Uterus (tissue), 2 donors: ENCODE measurements at regions not wholly inside any gene's neighbourhood (a gene's known extent, or its start where the extent isn't known, plus 50 kb on each side); places are given as distances from the start of the nearest gene placed in this dataset.

Experiments used
- POLR2A ChIP-seq, 2 donors: fragments of 450-650 bp; IDR thresholded peaks; one replicate each; pipeline ENCODE4 v1.6.1; 2016; ENCODE audit warnings: antibody characterized with exemption in 2 of 2, mild to moderate bottlenecking in 1 of 2, moderate library complexity in 1 of 2
- TF ChIP-seq, protein P1 (sequence below), 4 experiments: fragments of 200-600 bp in 2 of 4; fragments of 450-650 bp in 2 of 4; sonication (generic) in 2 of 4; IDR thresholded peaks; one replicate each; pipeline ENCODE4 v1.5.1; 2016 to 2019; ENCODE audit warnings: antibody characterized with exemption in 4 of 4, mild to moderate bottlenecking in 2 of 4, moderate library complexity in 1 of 4

DNA sequence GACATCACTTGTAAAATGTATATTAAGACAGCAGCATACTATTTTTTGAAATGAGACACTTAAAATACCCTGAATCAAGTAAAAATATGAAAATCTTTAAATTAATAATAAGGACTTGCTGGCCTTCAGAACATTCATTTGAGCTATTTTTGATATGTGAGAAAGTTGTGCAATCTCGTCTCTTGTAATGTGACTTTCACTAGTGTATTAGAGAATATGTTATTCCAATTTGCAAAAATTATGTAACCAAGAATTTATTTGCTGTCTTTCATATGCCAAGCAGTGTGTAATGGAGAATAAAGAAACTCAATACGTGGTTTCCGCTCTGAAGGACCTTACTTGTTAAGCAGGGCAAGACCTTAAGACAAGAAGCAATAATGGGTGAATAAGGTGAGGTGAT, 375.0 kb upstream of the RUNX1 start:
- TF ChIP-seq, protein P1, sequence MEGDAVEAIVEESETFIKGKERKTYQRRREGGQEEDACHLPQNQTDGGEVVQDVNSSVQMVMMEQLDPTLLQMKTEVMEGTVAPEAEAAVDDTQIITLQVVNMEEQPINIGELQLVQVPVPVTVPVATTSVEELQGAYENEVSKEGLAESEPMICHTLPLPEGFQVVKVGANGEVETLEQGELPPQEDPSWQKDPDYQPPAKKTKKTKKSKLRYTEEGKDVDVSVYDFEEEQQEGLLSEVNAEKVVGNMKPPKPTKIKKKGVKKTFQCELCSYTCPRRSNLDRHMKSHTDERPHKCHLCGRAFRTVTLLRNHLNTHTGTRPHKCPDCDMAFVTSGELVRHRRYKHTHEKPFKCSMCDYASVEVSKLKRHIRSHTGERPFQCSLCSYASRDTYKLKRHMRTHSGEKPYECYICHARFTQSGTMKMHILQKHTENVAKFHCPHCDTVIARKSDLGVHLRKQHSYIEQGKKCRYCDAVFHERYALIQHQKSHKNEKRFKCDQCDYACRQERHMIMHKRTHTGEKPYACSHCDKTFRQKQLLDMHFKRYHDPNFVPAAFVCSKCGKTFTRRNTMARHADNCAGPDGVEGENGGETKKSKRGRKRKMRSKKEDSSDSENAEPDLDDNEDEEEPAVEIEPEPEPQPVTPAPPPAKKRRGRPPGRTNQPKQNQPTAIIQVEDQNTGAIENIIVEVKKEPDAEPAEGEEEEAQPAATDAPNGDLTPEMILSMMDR (IDR thresholded peaks at IDR 0.05), result no peak
- no peak for TF ChIP-seq POLR2A (IDR thresholded peaks at IDR 0.05)
